Neural cell (in vitro differentiated cells): ENCODE measurements at regions not wholly inside any gene's neighbourhood (a gene's known extent, or its start where the extent isn't known, plus 50 kb on each side); places are given as distances from the start of the nearest gene placed in this dataset.

ENCODE experiments used
- H2AFZ ChIP-seq: fragments of 200-600, 300-800 bp; sonication (generic), shearing (Covaris generic); 2 replicates; pipeline ENCODE4 v1.6.0; 2014; ENCODE audit warnings: low read depth, mild to moderate bottlenecking, antibody characterized with exemption, low read length, moderate library complexity
- H3F3A ChIP-seq: fragments of 200-600 bp; shearing (Covaris generic); 2 replicates; pipeline ENCODE4 v1.6.1; 2016; ENCODE audit warnings: mild to moderate bottlenecking, moderate library complexity, mixed read lengths, antibody characterized with exemption, low read length; ENCODE audit not compliant: insufficient read depth, poor library complexity, severe bottlenecking
- H3K27ac ChIP-seq: fragments of 200-600, 300-800 bp; sonication (generic), shearing (Covaris generic); 2 replicates; pipeline ENCODE4 v1.5.1; 2014; ENCODE audit warnings: mild to moderate bottlenecking, low read length, moderate library complexity
- H3K27me3 ChIP-seq: fragments of 300-800, 200-600 bp; sonication (generic), shearing (Covaris generic); 2 replicates; pipeline ENCODE4 v1.6.0; 2014; ENCODE audit warnings: mild to moderate bottlenecking, low read depth, low read length, moderate library complexity; ENCODE audit not compliant: insufficient read depth
- H3K36me3 ChIP-seq: fragments of 300-800, 200-600 bp; sonication (generic), shearing (Covaris generic); 2 replicates; pipeline ENCODE4 v1.5.1; 2014; ENCODE audit warnings: mild to moderate bottlenecking, antibody characterized with exemption, low read length, moderate library complexity; ENCODE audit not compliant: insufficient read depth
- H3K4me2 ChIP-seq: fragments of 300-800, 200-600 bp; sonication (generic), shearing (Covaris generic); 2 replicates; pipeline ENCODE4 v1.6.0; 2014; ENCODE audit warnings: mild to moderate bottlenecking, low read length
- H3K4me3 ChIP-seq: fragments of 300-800, 200-600 bp; sonication (generic), shearing (Covaris generic); 2 replicates; pipeline ENCODE4 v1.5.1; 2014; ENCODE audit warnings: mild to moderate bottlenecking, low read length, moderate library complexity
- H3K79me2 ChIP-seq: fragments of 200-600 bp; shearing (Covaris generic); replicated peaks from 2 replicates; pipeline ENCODE4 v1.6.0; 2014; ENCODE audit warnings: mild to moderate bottlenecking, low read length, moderate library complexity; ENCODE audit not compliant: insufficient read depth
- H3K9ac ChIP-seq: fragments of 300-800, 200-600 bp; sonication (generic), shearing (Covaris generic); 2 replicates; pipeline ENCODE4 v1.6.1; 2016; ENCODE audit warnings: mild to moderate bottlenecking, low read length, mixed read lengths
- H3K9me2 ChIP-seq: fragments of 200-600 bp; shearing (Covaris generic); 2 replicates; pipeline ENCODE4 v1.6.1; 2016; ENCODE audit warnings: mild to moderate bottlenecking, low read length, mixed read lengths; ENCODE audit not compliant: insufficient read depth
- H3K9me3 ChIP-seq: fragments of 200-600, 300-800 bp; sonication (generic), shearing (Covaris generic); 2 replicates; pipeline ENCODE4 v1.6.1; 2016; ENCODE audit warnings: mild to moderate bottlenecking, mixed run types, low read length, moderate library complexity, mixed read lengths
- H4K20me1 ChIP-seq: fragments of 200-600 bp; shearing (Covaris generic); 2 replicates; pipeline ENCODE4 v1.6.1; 2016; ENCODE audit warnings: mild to moderate bottlenecking, mixed run types; ENCODE audit not compliant: insufficient read depth
- EP300 ChIP-seq: fragments of 450-650 bp; conservative IDR thresholded peaks from 2 replicates; pipeline ENCODE4 v1.6.1; 2014; ENCODE audit warnings: antibody characterized with exemption, mild to moderate bottlenecking, moderate library complexity; ENCODE audit not compliant: poor library complexity, severe bottlenecking
- EZH2 ChIP-seq: fragments of 200-600, 300-800 bp; shearing (Covaris generic), sonication (generic); IDR thresholded peaks from 2 replicates; pipeline ENCODE4 v1.6.1; 2014; ENCODE audit warnings: antibody characterized with exemption, low read length, borderline replicate concordance, mild to moderate bottlenecking; ENCODE audit not compliant: insufficient read depth, poor library complexity, severe bottlenecking
- MXI1 ChIP-seq: fragments of 450-650 bp; conservative IDR thresholded peaks from 2 replicates; pipeline ENCODE4 v1.6.1; 2014; ENCODE audit warnings: antibody characterized with exemption, mild to moderate bottlenecking; ENCODE audit not compliant: poor library complexity, severe bottlenecking
- POLR2AphosphoS5 ChIP-seq: IDR thresholded peaks from 2 replicates; pipeline ENCODE4 v1.6.1; 2012
- RAD21 ChIP-seq: fragments of 450-650 bp; conservative IDR thresholded peaks from 2 replicates; pipeline ENCODE4 v1.6.1; 2014; ENCODE audit warnings: antibody characterized with exemption, mild to moderate bottlenecking, moderate library complexity
- SMC3 ChIP-seq: fragments of 450-650 bp; conservative IDR thresholded peaks from 2 replicates; pipeline ENCODE4 v1.6.1; 2014; ENCODE audit warnings: antibody characterized with exemption, mild to moderate bottlenecking, moderate library complexity; ENCODE audit not compliant: poor library complexity
- TAF1 ChIP-seq: IDR thresholded peaks from 2 replicates; pipeline ENCODE4 v1.6.1; 2012; ENCODE audit warnings: low read depth
- TF ChIP-seq, protein P1 (sequence below): fragments of 450-650 bp; IDR thresholded peaks from 2 replicates; pipeline ENCODE4 v1.5.1; 2014; ENCODE audit warnings: antibody characterized with exemption, mild to moderate bottlenecking, moderate library complexity; ENCODE audit not compliant: poor library complexity, severe bottlenecking
- TF ChIP-seq, protein P2 (sequence below): IDR thresholded peaks from 2 replicates; pipeline ENCODE4 v1.6.1; 2012; ENCODE audit warnings: borderline replicate concordance

DNA sequence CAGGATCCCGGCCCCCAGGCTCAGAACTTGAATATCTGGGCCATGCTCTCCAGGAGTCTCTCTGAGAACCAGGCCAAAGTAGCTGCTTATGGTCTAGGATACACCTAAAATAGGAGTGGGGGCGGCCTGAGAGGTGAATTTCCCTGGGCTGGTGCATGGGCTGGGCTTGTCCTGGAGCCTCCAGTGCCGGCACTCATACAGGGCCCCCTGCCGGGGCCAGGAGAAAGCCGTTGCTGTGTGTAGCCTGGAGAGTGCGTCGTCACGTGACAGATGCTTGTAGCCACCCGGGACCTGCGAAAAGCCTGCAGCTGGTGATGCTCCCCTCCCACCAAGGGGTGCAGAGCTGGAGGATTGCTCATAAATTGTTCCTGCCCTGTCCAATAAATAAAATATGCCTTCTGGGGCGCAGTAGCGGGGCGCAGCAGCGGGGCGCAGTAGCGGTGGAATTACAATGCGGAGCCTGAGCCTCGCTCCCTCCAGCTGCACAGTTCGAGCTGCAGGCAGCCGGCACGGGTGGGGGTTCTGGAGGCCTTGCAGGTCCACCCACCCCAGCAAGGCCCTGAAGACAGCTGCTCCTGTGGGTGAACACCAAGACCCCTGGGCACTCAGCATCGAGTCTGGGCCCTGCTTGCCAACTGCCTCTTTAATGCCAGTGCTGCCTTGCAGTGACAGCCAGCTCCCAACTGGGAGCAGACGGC, 289.9 kb downstream of the NDUFA10 start:
- Histone ChIP-seq H3K9me2 (no peaks in the 10 kb centered on the region), H3K27me3 (no peaks in the 10 kb centered on the region), H3K36me3 (no peaks in the 10 kb centered on the region), H3K9ac (no peak overlapping the region), H2AFZ (no peak overlapping the region), H3K27ac (no peak overlapping the region), H3K79me2 (no peaks in the 10 kb centered on the region), H3K9me3 (no peaks in the 10 kb centered on the region), H3K4me2 (no peak overlapping the region), H4K20me1 (no peaks in the 10 kb centered on the region), H3F3A (no peaks in the 10 kb centered on the region), H3K4me3 (no peak overlapping the region)
- TF ChIP-seq, protein P1, sequence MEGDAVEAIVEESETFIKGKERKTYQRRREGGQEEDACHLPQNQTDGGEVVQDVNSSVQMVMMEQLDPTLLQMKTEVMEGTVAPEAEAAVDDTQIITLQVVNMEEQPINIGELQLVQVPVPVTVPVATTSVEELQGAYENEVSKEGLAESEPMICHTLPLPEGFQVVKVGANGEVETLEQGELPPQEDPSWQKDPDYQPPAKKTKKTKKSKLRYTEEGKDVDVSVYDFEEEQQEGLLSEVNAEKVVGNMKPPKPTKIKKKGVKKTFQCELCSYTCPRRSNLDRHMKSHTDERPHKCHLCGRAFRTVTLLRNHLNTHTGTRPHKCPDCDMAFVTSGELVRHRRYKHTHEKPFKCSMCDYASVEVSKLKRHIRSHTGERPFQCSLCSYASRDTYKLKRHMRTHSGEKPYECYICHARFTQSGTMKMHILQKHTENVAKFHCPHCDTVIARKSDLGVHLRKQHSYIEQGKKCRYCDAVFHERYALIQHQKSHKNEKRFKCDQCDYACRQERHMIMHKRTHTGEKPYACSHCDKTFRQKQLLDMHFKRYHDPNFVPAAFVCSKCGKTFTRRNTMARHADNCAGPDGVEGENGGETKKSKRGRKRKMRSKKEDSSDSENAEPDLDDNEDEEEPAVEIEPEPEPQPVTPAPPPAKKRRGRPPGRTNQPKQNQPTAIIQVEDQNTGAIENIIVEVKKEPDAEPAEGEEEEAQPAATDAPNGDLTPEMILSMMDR: no peak
- no peak for TF ChIP-seq MXI1
- no peak for TF ChIP-seq POLR2AphosphoS5

DNA sequence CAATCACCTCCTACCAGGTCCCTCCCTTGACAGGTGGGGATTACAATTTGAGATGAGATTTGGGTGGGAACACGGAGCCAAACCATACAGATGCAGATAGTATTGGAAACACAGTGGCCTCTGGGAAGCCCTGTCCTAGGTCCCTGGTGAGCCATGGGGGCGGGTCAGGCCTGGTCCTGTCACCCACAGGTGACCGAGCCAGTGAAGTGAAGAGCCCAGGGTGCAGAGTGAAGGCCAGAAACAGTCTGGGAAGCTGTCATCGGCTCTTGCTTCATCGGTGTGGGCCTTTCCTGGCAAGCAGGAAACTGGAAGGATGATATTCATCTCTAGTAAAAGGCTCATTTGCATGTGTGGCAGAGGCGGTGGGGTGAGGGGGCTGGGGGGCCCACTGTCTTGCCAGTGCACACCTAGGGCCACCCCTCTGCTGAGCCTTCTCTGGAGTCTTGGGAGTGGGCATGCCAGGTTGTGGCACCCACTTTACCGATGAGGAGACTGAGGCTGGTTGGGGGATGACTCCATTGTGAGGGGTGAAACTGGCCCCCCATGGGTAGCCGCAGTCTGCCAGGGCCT, 290.6 kb downstream of the NDUFA10 start:
- Histone ChIP-seq H2AFZ (no peak overlapping the region), H3K27ac (no peak overlapping the region), H3K27me3 (no peaks in the 10 kb centered on the region), H3K9me2 (no peaks in the 10 kb centered on the region), H3K9me3 (no peaks in the 10 kb centered on the region), H3K79me2 (no peaks in the 10 kb centered on the region), H4K20me1 (no peaks in the 10 kb centered on the region), H3K9ac (no peak overlapping the region), H3K36me3 (no peaks in the 10 kb centered on the region), H3F3A (no peaks in the 10 kb centered on the region), H3K4me2 (no peak overlapping the region), H3K4me3 (no peak overlapping the region)
- TF ChIP-seq POLR2AphosphoS5 (no peak), MXI1 (no peak), RAD21 (no peak), EP300 (no peak), EZH2 (no peak), TAF1 (no peak), SMC3 (no peak)
- TF ChIP-seq, protein P2, sequence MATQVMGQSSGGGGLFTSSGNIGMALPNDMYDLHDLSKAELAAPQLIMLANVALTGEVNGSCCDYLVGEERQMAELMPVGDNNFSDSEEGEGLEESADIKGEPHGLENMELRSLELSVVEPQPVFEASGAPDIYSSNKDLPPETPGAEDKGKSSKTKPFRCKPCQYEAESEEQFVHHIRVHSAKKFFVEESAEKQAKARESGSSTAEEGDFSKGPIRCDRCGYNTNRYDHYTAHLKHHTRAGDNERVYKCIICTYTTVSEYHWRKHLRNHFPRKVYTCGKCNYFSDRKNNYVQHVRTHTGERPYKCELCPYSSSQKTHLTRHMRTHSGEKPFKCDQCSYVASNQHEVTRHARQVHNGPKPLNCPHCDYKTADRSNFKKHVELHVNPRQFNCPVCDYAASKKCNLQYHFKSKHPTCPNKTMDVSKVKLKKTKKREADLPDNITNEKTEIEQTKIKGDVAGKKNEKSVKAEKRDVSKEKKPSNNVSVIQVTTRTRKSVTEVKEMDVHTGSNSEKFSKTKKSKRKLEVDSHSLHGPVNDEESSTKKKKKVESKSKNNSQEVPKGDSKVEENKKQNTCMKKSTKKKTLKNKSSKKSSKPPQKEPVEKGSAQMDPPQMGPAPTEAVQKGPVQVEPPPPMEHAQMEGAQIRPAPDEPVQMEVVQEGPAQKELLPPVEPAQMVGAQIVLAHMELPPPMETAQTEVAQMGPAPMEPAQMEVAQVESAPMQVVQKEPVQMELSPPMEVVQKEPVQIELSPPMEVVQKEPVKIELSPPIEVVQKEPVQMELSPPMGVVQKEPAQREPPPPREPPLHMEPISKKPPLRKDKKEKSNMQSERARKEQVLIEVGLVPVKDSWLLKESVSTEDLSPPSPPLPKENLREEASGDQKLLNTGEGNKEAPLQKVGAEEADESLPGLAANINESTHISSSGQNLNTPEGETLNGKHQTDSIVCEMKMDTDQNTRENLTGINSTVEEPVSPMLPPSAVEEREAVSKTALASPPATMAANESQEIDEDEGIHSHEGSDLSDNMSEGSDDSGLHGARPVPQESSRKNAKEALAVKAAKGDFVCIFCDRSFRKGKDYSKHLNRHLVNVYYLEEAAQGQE: no peak
- TF ChIP-seq, protein P1: no peak
